Lung (tissue), 11 donors: ENCODE measurements at regions not wholly inside any gene's neighbourhood (a gene's known extent, or its start where the extent isn't known, plus 50 kb on each side); places are given as distances from the start of the nearest gene placed in this dataset.
"Not testable (repeated sequence)": the region's sequence is repeated elsewhere in the genome, so short reads cannot be mapped to it uniquely, and the experiment has no call there.

Experiments used
- ATAC-seq: fragments of 200-7000 bp; cut with Tn5 transposase; one replicate; pipeline ENCODE4 v1.9.1; 2020; ENCODE audit warnings: moderate number of reproducible peaks; ENCODE audit not compliant: insufficient read depth, low FRiP score
- DNase-seq, 3 donors: peaks; one replicate each; pipeline ENCODE4 v3.0.0-alpha.2; 2013 to 2017
- H3K27ac ChIP-seq, 2 donors: one replicate each; pipeline ENCODE4 v1.5.1; 2013; ENCODE audit warnings: mild to moderate bottlenecking in 2 of 2, moderate library complexity in 2 of 2, control low read depth in 1 of 2, inconsistent platforms in 1 of 2, low read depth in 1 of 2, low read length in 1 of 2
- H3K27me3 ChIP-seq, 3 donors: one replicate each; pipeline ENCODE4 v1.5.1; 2013; ENCODE audit warnings: low read length in 2 of 3; ENCODE audit not compliant: control insufficient read depth in 3 of 3, insufficient read depth in 3 of 3
- H3K36me3 ChIP-seq, 4 donors: one replicate each; pipeline ENCODE4 v1.5.1; 2013; ENCODE audit warnings: low read length in 4 of 4, mild to moderate bottlenecking in 1 of 4, moderate library complexity in 1 of 4; ENCODE audit not compliant: control insufficient read depth in 4 of 4, insufficient read depth in 4 of 4
- H3K4me1 ChIP-seq, 5 donors: one replicate each; pipeline ENCODE4 v1.5.1; 2013; ENCODE audit warnings: low read length in 5 of 5, mild to moderate bottlenecking in 2 of 5, moderate library complexity in 1 of 5; ENCODE audit not compliant: control insufficient read depth in 5 of 5, insufficient read depth in 5 of 5
- H3K4me3 ChIP-seq: one replicate; pipeline ENCODE4 v1.5.1; 2013; ENCODE audit warnings: mild to moderate bottlenecking, control low read depth, moderate library complexity
- H3K9ac ChIP-seq, 2 donors: one replicate each; pipeline ENCODE4 v1.5.1; 2013; ENCODE audit warnings: low read length in 2 of 2, control low read depth in 1 of 2; ENCODE audit not compliant: insufficient read depth in 1 of 2
- H3K9me3 ChIP-seq, 4 donors: one replicate each; pipeline ENCODE4 v1.5.1; 2013; ENCODE audit warnings: low read length in 3 of 4, mild to moderate bottlenecking in 1 of 4, moderate library complexity in 1 of 4; ENCODE audit not compliant: control insufficient read depth in 4 of 4, insufficient read depth in 3 of 4
- CTCF ChIP-seq: IDR thresholded peaks from 2 replicates; pipeline ENCODE4 v1.5.1; 2012; ENCODE audit warnings: mild to moderate bottlenecking; ENCODE audit errors: control extremely low read depth, extremely low read depth
- whole genome bisulfite sequencing, 2 donors: extraction: QIAGEN DNeasy Blood & Tissue Kit; methylation state at CpG; one replicate each; pipeline ENCODE4 v1.1.7; 2013; 5-methylcytosine and 5-hydroxymethylcytosine counted together
- donor health status: control.
- donor health status: control.
- donor health status: Bipolar disorder and iron deficiency.
- donor health status: healthy.
- donor health status: DM: yes; HTN: yes; CAD: no.

- no peak overlapping the region for H3K9ac ChIP-seq
- no peak overlapping the region for H3K27ac ChIP-seq
- DNase-seq (no peak), ATAC-seq (no peak)
- no peaks in the 10 kb centered on the region for H3K36me3 ChIP-seq
- H3K4me1 ChIP-seq, result no peaks in the 10 kb centered on the region
- no peak overlapping the region for H3K4me3 ChIP-seq
- no peaks in the 10 kb centered on the region for H3K27me3 ChIP-seq
- no peak for TF ChIP-seq CTCF
- peaks cover 0 to 3% (median 0%) of the 10 kb centered on the region in 4 donors for H3K9me3 ChIP-seq
- WGBS, 2 donors, result 56 to 84% methylated on average over 2 of the region's 2 CpGs
Measured at GRCh38 chr12:29004936-29005304, 144.2 kb upstream of the FAR2 start.

- H3K9ac ChIP-seq, result no peak overlapping the region
- no peak for TF ChIP-seq CTCF
- 83 to 100% methylated on average over 1 of the region's 1 CpG for WGBS, 2 donors
- DNase-seq (no peak), ATAC-seq (no peak)
- peaks cover 0 to 3% (median 0%) of the 10 kb centered on the region in 4 donors for H3K9me3 ChIP-seq
- H3K4me3 ChIP-seq, result no peak overlapping the region
- no peaks in the 10 kb centered on the region for H3K4me1 ChIP-seq
- H3K27ac ChIP-seq, result no peak overlapping the region
- H3K36me3 ChIP-seq, result no peaks in the 10 kb centered on the region
- no peaks in the 10 kb centered on the region for H3K27me3 ChIP-seq
Measured at GRCh38 chr12:29008786-29009185, 140.3 kb upstream of the FAR2 start.

- Histone ChIP-seq H3K4me1 (no peaks in the 10 kb centered on the region), H3K27ac (no peak overlapping the region), H3K9me3 (no peaks in the 10 kb centered on the region), H3K9ac (no peak overlapping the region), H3K36me3 (no peaks in the 10 kb centered on the region), H3K4me3 (no peak overlapping the region), H3K27me3 (no peaks in the 10 kb centered on the region)
- DNase-seq, result no peak
- no peak for TF ChIP-seq CTCF
- ATAC-seq, result no peak
- 73 to 87% methylated on average over 4 of the region's 4 CpGs for WGBS, 2 donors
Measured at GRCh38 chr12:29012673-29013072, 136.4 kb upstream of the FAR2 start.

GRCh38 chr12:29017532-29017931 lies 131.5 kb upstream of the FAR2 start:
- H3K9ac ChIP-seq, DNase-seq: not testable (repeated sequence)
- 98 to 100% methylated on average over 1 of the region's 2 CpGs for WGBS, 2 donors

More at GRCh38 chr12:29017532-29017931, 131.5 kb upstream of the FAR2 start:
- ATAC-seq, H3K4me3 ChIP-seq, H3K27ac ChIP-seq, H3K36me3 ChIP-seq, H3K9me3 ChIP-seq, H3K4me1 ChIP-seq, H3K27me3 ChIP-seq: not testable (repeated sequence)
